B cell (primary cell): ENCODE measurements at regions not wholly inside any gene's neighbourhood (a gene's known extent, or its start where the extent isn't known, plus 50 kb on each side); places are given as distances from the start of the nearest gene placed in this dataset.

ENCODE experiments used
- ATAC-seq: fragments of 200-7000 bp; cut with Tn5 transposase; one replicate; pipeline ENCODE4 v1.10.0; 2021; ENCODE audit warnings: low read depth, mild to moderate bottlenecking, moderate number of reproducible peaks, moderate library complexity
- CTCF ChIA-PET: fragments of 350-600 bp; sonication (Branson Sonifier 250); formaldehyde crosslinking; loops from one replicate; lab custom pipeline; 2021; ENCODE audit warnings: antibody characterized with exemption, inconsistent platforms; lab: Charles Lee
- POLR2A ChIA-PET: fragments of 350-600 bp; sonication (Branson Sonifier 250); formaldehyde crosslinking; loops from one replicate; lab custom pipeline; 2021; ENCODE audit warnings: antibody characterized with exemption; lab: Charles Lee
- DNase-seq: peaks from one replicate; pipeline ENCODE4 v3.0.0; 2013
- H2AFZ ChIP-seq: 2 replicates; pipeline ENCODE4 v1.6.1; 2012; ENCODE audit warnings: mild to moderate bottlenecking, low read depth, low read length; ENCODE audit not compliant: insufficient read depth, poor library complexity, severe bottlenecking
- H3K27ac ChIP-seq, 2 donors: 1 replicate in 1 of 2; 2 replicates in 1 of 2; pipeline ENCODE4 v1.5.1; 2012 to 2013; ENCODE audit warnings: low read length in 2 of 2, mild to moderate bottlenecking in 2 of 2, moderate library complexity in 1 of 2
- H3K27me3 ChIP-seq, 4 experiments: fragments of 200-600 bp in 1 of 4; sonication (generic) in 1 of 4; replicated peaks in 1 of 4; 1 replicate in 2 of 4; 2 replicates in 2 of 4; pipeline versions ENCODE4 v1.6.1 to v1.7.0; 2013 to 2016; ENCODE audit warnings: low read length in 3 of 4, mild to moderate bottlenecking in 2 of 4, mixed read lengths in 1 of 4, moderate library complexity in 1 of 4; ENCODE audit not compliant: insufficient read depth in 4 of 4, control insufficient read depth in 3 of 4; ENCODE audit errors: control extremely low read depth in 1 of 4
- H3K36me3 ChIP-seq, 2 experiments: replicated peaks in 1 of 2; 1 replicate in 1 of 2; 2 replicates in 1 of 2; pipeline versions ENCODE4 v1.6.1 to v1.7.1; 2013; ENCODE audit warnings: low read length in 1 of 2; ENCODE audit not compliant: insufficient read depth in 2 of 2, control insufficient read depth in 1 of 2; ENCODE audit errors: control extremely low read depth in 1 of 2, extremely low read depth in 1 of 2
- H3K4me1 ChIP-seq, 2 donors: fragments of 200-600 bp in 1 of 2; sonication (generic) in 1 of 2; 1 replicate in 1 of 2; 2 replicates in 1 of 2; pipeline versions ENCODE4 v1.5.1 to v1.6.1; 2013 to 2017; ENCODE audit warnings: low read length in 2 of 2; ENCODE audit not compliant: control insufficient read depth in 2 of 2, insufficient read depth in 2 of 2
- H3K4me2 ChIP-seq: replicated peaks from 2 replicates; pipeline ENCODE3; 2012; ENCODE audit warnings: mild to moderate bottlenecking, low read depth, low read length; ENCODE audit not compliant: poor library complexity, severe bottlenecking
- H3K4me3 ChIP-seq, 5 experiments: fragments of 200-600 bp in 1 of 5; sonication (generic) in 1 of 5; 1 replicate in 3 of 5; 2 replicates in 2 of 5; pipeline versions ENCODE4 v1.5.1 to v1.7.0; 2011 to 2016; ENCODE audit warnings: low read length in 4 of 5, mild to moderate bottlenecking in 4 of 5, low read depth in 2 of 5, control low read depth in 1 of 5, moderate library complexity in 1 of 5; ENCODE audit not compliant: insufficient read depth in 1 of 5; ENCODE audit errors: control extremely low read depth in 1 of 5, extremely low read depth in 1 of 5
- H3K79me2 ChIP-seq: fragments of 200-600 bp; sonication (generic); one replicate; pipeline ENCODE4 v1.6.0; 2016; ENCODE audit warnings: low read length; ENCODE audit not compliant: control insufficient read depth, insufficient read depth
- H3K9ac ChIP-seq: fragments of 200-600 bp; sonication (generic); 2 replicates; pipeline ENCODE4 v1.6.1; 2017; ENCODE audit warnings: mild to moderate bottlenecking, low read length, moderate library complexity
- H3K9me3 ChIP-seq, 3 donors: one replicate each; pipeline versions ENCODE4 v1.6.1 to v1.7.1; 2013; ENCODE audit warnings: low read length in 2 of 3; ENCODE audit not compliant: control insufficient read depth in 2 of 3, insufficient read depth in 1 of 3; ENCODE audit errors: control extremely low read depth in 1 of 3
- H4K20me1 ChIP-seq: 2 replicates; pipeline ENCODE4 v1.6.0; 2012; ENCODE audit warnings: mild to moderate bottlenecking, low read length; ENCODE audit not compliant: insufficient read depth, control insufficient read depth, poor library complexity, severe bottlenecking
- H3K27ac Mint-ChIP-seq: one replicate; pipeline ENCODE4 v1.8.0; 2021; ENCODE audit warnings: mixed read lengths
- H3K27me3 Mint-ChIP-seq: one replicate; pipeline ENCODE4 v1.8.0; 2021; ENCODE audit warnings: mixed read lengths
- H3K4me1 Mint-ChIP-seq: one replicate; pipeline ENCODE4 v1.8.0; 2021; ENCODE audit warnings: mixed read lengths
- H3K4me3 Mint-ChIP-seq: one replicate; pipeline ENCODE4 v1.8.0; 2021; ENCODE audit warnings: mixed read lengths
- H3K9me3 Mint-ChIP-seq: one replicate; pipeline ENCODE4 v1.8.0; 2022; ENCODE audit warnings: mixed read lengths; ENCODE audit not compliant: insufficient read depth
- EZH2 ChIP-seq: IDR thresholded peaks from 2 replicates; pipeline ENCODE4 v1.6.1; 2012; ENCODE audit warnings: borderline replicate concordance, low read depth, mild to moderate bottlenecking, moderate library complexity, low read length; ENCODE audit not compliant: insufficient read depth, poor library complexity, severe bottlenecking
- WGBS: methylation state at CpG from one replicate; pipeline ENCODE4 v1.1.5; 2013; ENCODE audit warnings: missing lambda C conversion rate; ENCODE audit not compliant: insufficient coverage; 5-methylcytosine and 5-hydroxymethylcytosine counted together
- intact Hi-C: fragments of 100-400 bp; cut with micrococcal nuclease; formaldehyde crosslinking; loops from one replicate; pipeline ENCODE4 v1.10.0; 2022
- TF ChIP-seq, protein P1 (sequence below): fragments of 200-600 bp; IDR thresholded peaks from one replicate; pipeline ENCODE4 v1.8.0; 2022; ENCODE audit warnings: antibody characterized with exemption, mild to moderate bottlenecking

DNA sequence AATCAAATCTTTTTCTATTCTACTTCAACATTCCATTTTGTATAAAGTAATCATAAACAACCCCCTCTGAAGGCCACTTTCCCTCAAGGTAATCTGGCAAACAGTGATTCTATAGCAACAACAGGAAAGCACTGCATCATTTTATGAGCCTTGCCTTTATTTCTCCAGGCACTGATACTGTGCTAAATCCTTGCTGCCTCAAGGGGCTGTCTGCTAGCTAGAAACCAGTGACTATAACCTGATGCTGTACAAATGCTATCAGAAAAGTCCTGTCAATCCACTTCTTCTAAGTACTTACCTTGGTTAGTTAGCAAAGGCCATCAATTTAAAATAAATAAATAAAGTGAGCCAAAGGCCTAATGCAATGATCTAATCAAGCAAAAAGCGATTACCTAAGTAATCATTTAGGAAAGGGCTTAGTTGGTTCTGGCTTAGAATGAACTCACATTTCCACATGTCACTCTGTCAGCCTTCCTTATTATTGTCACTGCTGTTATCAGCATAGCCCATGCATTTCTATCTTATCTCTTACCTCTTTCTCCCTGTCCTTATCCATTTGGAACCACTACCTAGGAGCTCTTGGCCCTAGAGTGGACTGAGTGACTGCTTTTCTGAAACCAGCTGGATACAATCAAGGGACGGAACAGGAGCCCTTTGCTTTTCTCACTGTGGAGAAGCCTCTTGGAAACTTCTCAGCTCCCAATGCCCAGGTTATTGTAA, 246.1 kb upstream of the MEF2C start:
- 83% methylated on average over 1 of the region's 2 CpGs for WGBS

DNA sequence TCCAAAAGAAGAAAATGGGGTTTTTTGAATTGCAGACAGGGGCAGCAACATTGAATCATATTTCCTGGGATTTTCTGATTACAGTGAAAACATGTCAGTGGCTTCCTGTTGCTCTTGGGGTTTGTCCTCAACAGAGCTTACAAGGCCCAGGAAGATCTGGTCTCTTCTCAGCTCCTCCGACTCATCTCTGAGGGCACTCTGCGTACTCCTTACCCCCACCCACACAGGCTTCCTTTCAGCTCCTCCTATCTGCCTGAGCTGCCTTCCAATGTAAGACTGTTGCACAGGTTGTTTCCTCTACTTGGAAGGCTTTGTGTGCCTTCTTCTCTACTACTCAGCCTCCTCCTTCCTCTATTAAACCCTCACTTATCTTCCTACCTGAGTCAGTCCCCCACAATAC, 245.1 kb upstream of the MEF2C start:
- no peaks in the 10 kb centered on the region for H3K9me3 Mint-ChIP-seq
- Histone ChIP-seq H3K4me2 (no peak overlapping the region), H3K4me3 (no peak overlapping the region), H3K4me1 (peaks cover 0 to 6% of the 10 kb centered on the region in 2 donors), H3K27ac (no peak overlapping the region), H3K27me3 (no peaks in the 10 kb centered on the region), H4K20me1 (no peaks in the 10 kb centered on the region), H3K9ac (no peak overlapping the region), H3K36me3 (no peaks in the 10 kb centered on the region), H3K79me2 (no peaks in the 10 kb centered on the region), H3K9me3 (no peaks in the 10 kb centered on the region), H2AFZ (peak overlapping the region; percentile 39)
- ChIA-PET CTCF (no interaction called here), POLR2A (no interaction called here)
- H3K27me3 Mint-ChIP-seq: no peaks in the 10 kb centered on the region
- no peak overlapping the region for H3K4me3 Mint-ChIP-seq
- TF ChIP-seq, protein P1, sequence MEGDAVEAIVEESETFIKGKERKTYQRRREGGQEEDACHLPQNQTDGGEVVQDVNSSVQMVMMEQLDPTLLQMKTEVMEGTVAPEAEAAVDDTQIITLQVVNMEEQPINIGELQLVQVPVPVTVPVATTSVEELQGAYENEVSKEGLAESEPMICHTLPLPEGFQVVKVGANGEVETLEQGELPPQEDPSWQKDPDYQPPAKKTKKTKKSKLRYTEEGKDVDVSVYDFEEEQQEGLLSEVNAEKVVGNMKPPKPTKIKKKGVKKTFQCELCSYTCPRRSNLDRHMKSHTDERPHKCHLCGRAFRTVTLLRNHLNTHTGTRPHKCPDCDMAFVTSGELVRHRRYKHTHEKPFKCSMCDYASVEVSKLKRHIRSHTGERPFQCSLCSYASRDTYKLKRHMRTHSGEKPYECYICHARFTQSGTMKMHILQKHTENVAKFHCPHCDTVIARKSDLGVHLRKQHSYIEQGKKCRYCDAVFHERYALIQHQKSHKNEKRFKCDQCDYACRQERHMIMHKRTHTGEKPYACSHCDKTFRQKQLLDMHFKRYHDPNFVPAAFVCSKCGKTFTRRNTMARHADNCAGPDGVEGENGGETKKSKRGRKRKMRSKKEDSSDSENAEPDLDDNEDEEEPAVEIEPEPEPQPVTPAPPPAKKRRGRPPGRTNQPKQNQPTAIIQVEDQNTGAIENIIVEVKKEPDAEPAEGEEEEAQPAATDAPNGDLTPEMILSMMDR: no peak
- TF ChIP-seq EZH2: no peak
- 49% methylated on average over 2 of the region's 2 CpGs for WGBS
- intact Hi-C loops: no loop called here
- H3K4me1 Mint-ChIP-seq: peaks cover 8% of the 10 kb centered on the region
- DNase-seq (peak; percentile 7), ATAC-seq (no peak)
- H3K27ac Mint-ChIP-seq: no peak overlapping the region

More for the DNA sequence above, 246.1 kb upstream of the MEF2C start:
- Mint-ChIP-seq H3K4me3 (no peak overlapping the region), H3K27ac (no peak overlapping the region), H3K9me3 (no peaks in the 10 kb centered on the region), H3K27me3 (no peaks in the 10 kb centered on the region), H3K4me1 (peaks cover 8% of the 10 kb centered on the region)
- H3K36me3 ChIP-seq: no peaks in the 10 kb centered on the region
- no peaks in the 10 kb centered on the region for H3K9me3 ChIP-seq
- peaks cover 0 to 6% of the 10 kb centered on the region in 2 donors for H3K4me1 ChIP-seq
- H3K27ac ChIP-seq: no peak overlapping the region
- H2AFZ ChIP-seq: no peak overlapping the region
- no peaks in the 10 kb centered on the region for H3K79me2 ChIP-seq
- DNase-seq: no peak
- TF ChIP-seq, protein P1: no peak
- TF ChIP-seq EZH2: no peak
- no peaks in the 10 kb centered on the region for H4K20me1 ChIP-seq
- H3K4me3 ChIP-seq: no peak overlapping the region
- intact Hi-C loops: no loop called here
- no peak for ATAC-seq
- ChIA-PET CTCF (no interaction called here), POLR2A (no interaction called here)
- H3K27me3 ChIP-seq: no peaks in the 10 kb centered on the region
- H3K9ac ChIP-seq: no peak overlapping the region
- H3K4me2 ChIP-seq: no peak overlapping the region
